HG02610 (cell line): ENCODE measurements at regions not wholly inside any gene's neighbourhood (a gene's known extent, or its start where the extent isn't known, plus 50 kb on each side); places are given as distances from the start of the nearest gene placed in this dataset.
"Not testable (repeated sequence)": the region's sequence is repeated elsewhere in the genome, so short reads cannot be mapped to it uniquely, and the experiment has no call there.

Experiments used
- ATAC-seq: cut with Tn5 transposase; IDR thresholded peaks from one replicate; pipeline ENCODE4 v1.9.1; 2021; ENCODE audit warnings: mild to moderate bottlenecking, moderate library complexity; ENCODE audit not compliant: unreplicated experiment

DNA sequence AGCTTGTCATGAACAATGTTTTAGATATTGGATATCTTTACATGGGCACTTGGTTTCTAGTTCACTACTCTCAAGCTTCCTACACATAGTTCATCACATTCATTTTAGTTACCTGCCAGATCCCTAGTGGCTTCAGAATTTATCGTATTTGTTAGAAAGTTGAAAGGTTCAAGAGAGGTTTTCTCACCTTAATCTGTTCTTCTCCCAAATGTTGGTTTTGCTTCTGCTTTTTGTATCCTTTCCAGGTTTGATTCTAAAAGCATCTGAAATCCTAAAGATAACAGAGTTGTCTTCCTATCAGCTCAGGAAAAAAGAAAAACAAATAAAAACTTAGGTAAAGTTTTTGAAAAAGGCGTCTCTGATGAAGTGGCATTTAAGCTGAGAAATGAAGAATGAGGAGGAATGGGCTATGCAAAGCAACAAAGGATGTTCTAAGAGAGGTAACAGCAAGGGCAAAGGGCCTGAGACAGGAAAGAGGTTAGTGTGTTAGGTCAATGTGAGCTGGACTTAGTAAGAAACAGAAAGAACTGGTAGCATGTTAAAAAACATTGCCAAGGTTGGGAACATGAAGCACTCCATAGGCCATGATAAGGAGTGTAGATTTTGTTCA lies 104.7 kb upstream of the CMC1 start:
- no peak for ATAC-seq

DNA sequence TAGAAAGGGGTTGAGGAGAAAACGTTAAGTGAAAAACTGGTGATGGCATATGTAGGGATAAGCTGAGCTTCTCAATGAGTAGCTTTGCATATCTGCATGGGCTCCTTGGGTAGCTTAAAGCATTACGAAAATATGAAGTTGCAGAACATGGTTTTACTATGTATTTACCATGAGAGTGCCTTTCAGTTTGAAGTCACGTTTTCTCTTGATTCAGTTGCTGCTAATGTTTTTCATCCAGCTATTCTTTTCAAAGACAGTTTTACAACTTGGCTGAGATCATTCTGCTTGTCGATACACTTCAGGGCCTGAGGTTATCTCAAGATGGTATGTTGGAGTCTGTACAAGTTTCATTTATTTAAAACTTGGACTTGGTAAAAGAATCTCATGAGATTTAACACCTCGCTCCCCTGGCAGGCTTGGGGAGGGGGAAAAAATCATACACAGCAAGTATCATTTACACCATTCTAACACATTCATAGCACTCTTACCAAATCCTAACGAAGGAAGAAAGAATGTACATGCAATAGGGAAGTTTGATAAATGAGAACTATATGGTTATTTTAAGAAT lies 103.3 kb upstream of the CMC1 start:
- ATAC-seq = no peak

DNA sequence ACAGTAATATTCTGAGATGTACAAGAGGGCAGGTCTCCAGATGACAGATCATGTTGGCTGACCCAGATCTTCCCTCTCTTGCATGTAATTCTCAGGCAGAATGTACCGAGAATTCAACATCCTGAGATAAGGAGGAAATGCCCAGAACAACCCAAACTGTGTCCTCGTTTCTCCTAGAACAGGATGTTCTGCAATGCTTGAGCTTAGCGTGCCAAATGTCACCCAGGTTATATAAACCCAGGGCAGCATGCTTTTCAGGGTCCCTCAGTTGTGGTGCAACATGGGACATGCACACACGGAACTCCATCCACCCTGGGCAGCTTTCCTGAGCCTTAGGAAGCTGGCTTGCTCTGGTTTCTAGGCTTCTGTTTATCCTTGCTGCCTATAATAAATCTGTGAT lies 102.1 kb upstream of the CMC1 start:
- no peak for ATAC-seq

DNA sequence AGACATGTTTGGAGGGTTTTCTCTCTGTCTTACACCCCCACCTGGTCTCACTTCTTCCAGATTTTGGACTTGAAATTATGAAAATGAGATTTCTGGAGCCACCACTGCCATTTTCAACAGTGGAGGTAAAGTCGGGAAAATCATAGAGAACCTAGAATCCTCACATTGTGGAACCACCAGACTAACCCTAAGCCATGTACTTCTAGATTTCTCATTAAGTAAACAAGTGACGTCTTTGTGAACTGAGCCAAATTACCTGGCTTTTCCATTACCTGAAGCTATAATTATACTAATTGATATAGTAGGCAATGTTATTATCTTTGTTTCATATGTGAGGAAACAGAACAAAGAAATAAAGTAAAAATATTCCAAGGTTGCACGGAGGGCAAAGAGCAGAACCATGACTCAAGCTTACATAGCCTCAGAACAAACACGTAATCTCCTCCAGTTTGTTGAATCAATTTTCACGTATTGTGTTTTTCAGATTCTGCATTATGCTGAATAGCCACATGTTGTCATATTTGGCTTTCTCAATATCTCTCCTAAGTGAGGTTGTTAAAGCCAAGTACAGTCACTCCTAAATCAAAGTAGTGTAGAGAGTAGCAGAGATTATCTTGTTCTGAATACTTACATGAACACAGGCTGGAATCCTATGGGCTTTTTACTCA lies 101.3 kb upstream of the CMC1 start:
- ATAC-seq = no peak

DNA sequence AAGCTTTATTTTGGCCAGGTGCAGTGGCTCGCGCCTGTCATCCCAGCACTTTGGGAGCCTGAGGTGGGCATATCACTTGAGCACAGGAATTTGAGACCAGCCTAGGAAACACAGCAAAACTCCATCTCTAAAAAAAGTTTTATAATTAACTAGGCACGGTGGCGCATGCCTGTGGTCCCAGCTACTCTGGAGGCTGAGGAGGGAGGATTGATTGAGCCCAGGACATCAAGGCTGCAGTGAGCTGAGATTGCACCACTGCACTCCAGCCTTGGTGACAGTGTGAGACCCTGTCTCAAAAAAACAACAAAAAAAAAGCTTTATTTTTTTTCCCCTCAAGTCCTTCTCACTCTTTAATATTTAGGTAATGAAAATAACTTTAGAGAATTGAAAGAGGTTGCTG lies 100.8 kb upstream of the CMC1 start:
- ATAC-seq = no peak

DNA sequence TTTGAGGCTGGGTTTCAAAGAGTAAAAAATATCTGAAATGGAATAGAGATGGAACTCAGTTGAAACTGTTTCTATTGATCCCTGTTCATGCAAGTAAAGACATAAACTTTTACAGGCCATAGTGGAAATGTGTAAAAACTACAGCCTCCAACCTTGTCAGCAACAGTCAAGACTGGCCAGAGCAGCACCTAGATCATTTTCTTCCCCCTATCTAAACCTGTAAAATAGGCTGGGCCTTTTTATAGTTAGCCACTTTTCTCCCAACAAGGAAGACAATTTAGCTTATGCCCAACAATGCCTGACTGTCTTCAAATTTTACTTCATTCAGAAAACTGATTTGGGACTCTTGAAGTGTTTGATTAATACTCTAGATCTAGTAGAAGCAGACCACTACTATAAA lies 91.5 kb upstream of the CMC1 start:
- no peak for ATAC-seq

DNA sequence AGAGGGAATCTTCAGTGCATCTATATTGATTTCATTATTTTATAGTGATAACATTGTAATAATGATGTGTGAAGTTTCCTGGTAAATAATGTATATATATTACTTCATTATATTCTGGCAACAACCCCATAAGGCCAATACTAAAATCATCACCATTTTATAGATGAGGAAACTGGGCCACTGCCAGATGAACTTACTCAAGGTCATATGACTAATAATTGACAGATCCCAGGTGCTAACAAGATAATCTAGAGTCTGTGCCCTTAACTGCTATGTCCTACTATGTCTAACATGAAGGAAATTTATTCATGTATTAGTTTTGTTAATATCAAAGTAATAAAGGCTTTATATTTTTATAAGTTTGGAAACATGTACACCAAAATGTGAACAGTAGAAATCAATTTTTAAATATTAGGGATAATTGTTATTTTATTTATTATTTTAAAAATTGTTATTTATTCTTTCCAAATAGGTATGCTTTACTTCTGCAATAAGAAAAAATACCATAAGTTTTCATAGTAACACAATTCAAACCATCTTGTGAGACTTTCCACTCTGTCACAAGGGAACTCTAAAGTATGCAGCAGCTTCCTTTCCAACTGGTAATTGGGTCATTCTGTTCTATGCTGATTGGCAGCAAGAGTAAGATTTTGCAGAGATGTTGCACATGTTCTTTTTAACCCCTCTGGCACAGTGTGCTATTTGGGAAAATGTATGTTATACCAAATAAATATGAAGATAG lies 90.8 kb upstream of the CMC1 start:
- no peak for ATAC-seq

DNA sequence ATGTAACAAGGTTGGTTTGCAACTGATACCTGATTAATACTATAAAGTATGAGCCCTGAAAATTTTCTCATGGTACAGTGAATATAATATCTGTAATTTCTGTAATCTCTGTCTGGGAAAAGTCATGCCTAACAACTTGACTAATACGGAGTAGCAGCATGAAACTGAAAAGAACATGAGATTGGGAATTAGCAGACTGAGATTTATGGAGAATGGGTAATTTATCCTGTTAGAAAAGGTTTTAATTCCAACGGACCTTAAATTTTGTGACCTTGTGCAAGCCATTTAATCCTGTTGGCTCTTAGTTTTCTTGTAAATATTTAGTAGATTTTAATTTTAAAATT lies 90.2 kb upstream of the CMC1 start:
- ATAC-seq = no peak

DNA sequence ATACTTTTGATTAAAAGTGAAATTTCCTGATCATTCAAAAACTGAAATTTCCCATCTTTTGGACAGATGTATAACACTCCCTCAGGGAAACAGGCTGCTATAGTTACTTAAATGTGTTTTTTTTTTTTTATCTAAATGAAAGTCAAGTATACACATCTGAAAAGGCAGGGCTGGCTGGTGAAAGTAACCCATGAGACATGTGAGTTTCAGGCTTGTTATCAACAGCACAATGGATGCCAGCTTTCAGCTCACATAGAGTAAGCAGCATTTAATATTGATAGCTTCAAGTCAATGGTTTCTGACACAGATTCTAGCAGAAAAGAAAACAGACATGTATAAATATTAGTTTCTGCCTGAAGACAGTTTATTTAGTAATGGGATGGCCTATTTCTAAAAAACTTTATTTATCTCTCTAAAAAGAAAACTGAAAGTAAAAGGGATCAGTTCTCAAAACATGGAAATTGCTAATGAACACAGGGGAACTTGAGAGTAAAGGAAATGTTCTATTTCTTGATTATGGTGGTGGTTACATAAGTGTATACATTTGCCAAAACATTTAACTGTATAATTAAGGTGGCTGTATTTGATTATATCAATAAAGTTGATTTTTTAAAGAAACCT lies 89.7 kb upstream of the CMC1 start:
- peak; percentile 84 for ATAC-seq

DNA sequence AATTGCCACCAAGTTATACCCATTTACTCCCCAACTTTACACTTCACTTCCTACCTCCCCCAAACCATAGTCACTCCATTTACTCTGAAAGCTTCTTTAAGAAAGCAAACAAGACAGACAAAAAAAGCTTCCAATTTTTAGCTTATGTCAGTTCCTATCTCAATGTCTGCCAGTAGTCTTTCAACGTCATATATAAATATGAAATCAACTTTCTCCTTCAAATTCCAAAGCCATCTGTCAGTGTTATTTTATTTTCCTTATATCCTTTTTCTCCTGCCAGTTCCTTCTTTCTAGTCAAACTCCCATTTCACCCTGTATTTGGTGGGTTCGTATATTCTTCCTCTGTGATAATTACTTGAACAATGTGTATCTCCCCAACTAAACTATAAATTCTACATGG lies 85.8 kb upstream of the CMC1 start:
- no peak for ATAC-seq

DNA sequence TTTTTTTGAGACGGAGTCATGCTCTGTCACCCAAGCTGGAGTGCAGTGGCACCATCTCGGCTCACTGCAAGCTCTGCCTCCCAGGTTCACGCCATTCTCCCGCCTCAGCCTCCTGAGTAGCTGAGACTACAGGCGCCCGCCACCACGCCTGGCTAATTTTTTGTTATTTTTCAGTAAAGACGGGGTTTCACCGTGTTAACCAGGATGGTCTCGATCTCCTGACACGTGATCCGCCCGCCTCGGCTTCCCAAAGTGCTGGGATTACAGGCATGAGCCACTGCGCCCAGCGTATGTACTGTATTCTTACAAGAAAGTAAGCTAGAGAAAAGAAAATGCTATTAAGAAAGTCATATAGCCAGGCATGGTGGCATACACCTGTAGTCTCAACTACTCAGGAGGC lies 84.8 kb upstream of the CMC1 start:
- ATAC-seq = not testable (repeated sequence)

DNA sequence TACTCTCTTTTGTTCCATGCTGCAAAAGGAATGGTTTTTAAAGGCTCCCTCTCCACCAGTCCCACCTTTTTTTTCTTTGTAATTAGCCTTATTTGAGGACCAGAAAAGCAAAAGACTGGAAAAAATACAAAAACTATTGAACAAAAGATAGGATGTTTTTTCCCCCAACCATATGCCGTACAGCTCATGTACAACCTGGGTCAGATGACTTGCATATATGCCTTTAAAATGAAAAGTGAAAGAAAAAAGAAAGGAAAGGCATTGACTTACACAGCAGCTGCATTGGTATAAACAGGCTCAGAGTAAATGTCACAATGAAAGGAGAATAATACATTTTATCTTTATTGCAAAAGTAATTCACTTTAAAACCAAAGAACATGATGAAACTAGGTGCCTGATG lies 69.5 kb upstream of the CMC1 start:
- peak; percentile 87 for ATAC-seq

DNA sequence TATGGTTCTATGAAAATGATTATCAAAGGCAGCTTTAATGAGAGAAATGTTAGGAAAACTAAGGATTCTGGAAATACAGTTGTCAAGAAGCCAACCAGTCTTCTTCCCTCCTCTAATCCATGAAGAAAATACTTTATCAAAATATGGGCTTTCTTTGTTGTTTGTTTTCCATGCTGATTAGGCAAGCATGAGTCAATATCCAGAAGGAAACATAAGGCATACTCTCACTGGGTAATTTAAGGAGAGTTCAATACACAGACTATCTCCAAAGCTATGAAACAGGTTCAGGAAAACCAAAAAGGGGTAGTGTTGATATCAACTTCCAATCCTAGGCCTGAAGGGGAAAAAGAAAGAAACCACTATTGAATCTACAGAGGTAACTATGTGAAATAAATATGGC lies 68.7 kb upstream of the CMC1 start:
- no peak for ATAC-seq

DNA sequence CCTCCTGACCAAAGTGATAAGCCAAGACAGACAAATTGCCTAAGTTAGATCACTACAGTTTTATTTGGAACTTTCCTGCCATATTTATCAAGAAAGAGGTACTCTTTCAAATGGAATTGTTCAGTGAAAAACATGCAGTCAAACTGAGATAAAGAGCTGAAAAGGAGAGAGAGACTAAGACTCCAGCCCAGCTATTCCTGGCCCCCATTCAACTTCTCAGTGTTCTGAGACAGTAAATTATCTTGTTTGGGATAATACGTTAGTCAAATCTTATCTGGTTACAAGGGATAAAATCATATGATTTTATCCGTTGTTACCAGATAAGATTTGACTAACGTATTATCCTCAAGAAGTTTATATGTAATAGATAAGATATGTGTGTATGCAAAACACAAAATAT lies 67.6 kb upstream of the CMC1 start:
- no peak for ATAC-seq

DNA sequence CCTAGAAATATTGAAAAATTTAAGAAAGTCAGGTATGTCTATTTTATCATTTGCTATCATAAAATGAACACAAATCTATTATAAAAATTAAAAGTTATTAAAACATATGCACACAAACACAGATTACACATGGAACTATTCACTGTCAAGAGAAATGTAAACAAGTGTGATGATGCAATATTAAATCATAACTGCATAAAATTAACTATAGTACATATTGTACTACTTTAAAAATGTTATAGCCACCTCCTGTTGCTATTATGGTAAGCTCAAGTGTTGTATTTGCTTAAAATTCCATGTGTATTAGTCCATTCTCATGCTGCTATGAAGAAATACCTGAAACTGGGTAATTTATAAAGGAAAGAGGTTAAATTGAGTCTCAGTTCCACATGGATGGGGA lies 54.7 kb upstream of the CMC1 start:
- no peak for ATAC-seq

DNA sequence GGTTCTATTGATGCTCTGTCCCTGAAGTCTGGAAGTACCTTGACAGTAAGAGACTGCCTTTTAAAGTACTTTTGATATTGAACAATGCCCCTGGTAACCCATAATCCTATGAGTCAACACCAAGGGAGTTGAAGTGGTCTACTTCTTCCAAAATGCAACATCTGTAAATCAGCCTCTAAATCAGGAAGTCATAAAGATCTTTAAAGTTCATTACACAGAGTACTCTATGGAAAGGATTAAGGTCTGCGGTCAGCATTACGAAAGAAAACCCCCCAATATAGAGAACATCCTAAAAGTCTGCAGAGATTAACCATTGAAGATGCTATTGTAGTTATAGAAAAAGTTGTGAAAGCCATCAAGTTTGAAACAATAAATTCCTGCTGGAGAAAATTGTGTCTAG lies 52.7 kb upstream of the CMC1 start:
- ATAC-seq = no peak

DNA sequence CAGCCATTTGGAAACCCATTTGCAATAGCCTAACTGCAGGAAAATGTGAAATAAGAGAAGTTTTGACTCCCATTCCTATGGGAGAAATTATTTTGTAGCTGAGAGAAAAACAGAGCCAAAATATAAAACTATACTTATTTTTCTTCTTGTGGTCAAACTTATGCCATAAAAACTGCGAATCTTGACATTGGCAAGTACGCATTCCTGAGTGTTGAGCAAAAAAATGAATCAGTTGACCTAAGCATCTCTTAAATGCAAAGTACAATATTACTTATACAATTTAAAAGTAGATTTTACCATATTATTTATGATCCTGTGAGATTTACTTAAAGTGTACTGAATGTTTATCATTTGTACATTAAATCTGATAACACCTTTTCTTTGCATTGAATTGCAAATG lies 50.1 kb upstream of the CMC1 start:
- no peak for ATAC-seq
